HG02943 (cell line): ENCODE measurements at regions not wholly inside any gene's neighbourhood (a gene's known extent, or its start where the extent isn't known, plus 50 kb on each side); places are given as distances from the start of the nearest gene placed in this dataset.
"Not testable (repeated sequence)": the region's sequence is repeated elsewhere in the genome, so short reads cannot be mapped to it uniquely, and the experiment has no call there.

Experiments used
- ATAC-seq: cut with Tn5 transposase; IDR thresholded peaks from one replicate; pipeline ENCODE4 v1.9.1; 2021; ENCODE audit warnings: mild to moderate bottlenecking, low read depth, moderate library complexity; ENCODE audit not compliant: unreplicated experiment

DNA sequence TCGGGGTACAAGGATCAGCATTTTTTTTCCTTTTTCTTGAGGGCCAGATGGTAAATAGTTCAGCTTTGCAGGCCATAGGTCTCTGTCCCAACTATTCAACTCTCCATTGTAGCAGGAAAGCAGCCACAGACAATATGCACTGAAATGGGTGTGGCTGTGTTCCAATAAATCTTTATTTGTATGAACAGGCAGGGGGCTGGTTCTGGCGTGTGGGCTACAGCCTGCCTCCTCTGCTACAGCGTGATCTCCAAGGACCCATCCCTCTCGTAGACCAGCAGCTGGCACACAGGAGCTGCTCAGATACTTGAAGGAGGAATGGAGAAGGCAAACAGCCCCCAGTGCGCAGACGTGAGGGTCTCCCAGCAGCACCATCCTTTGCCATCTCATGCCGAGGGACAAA, 91.8 kb upstream of the FRG2C start:
- not testable (repeated sequence) for ATAC-seq

DNA sequence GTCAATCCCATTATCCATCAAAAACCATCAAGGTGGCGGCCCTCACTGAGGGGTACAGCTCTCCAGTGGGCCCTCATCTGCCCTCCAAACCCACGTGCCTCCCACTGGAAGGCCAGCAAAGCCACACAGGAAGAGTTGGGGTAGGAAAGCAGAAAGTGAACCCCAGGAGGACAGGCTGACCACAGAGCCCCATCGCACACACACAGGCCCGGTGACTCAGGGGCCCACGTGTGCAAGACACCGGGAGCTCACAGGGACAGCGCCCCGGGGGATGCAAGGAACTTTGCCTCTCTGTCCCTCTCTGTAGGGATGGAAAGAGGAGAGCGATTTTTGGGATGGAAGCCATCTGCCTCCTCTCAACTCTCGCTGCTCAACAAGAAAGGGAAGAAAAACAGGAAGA, 85.0 kb upstream of the FRG2C start:
- ATAC-seq = not testable (repeated sequence)

DNA sequence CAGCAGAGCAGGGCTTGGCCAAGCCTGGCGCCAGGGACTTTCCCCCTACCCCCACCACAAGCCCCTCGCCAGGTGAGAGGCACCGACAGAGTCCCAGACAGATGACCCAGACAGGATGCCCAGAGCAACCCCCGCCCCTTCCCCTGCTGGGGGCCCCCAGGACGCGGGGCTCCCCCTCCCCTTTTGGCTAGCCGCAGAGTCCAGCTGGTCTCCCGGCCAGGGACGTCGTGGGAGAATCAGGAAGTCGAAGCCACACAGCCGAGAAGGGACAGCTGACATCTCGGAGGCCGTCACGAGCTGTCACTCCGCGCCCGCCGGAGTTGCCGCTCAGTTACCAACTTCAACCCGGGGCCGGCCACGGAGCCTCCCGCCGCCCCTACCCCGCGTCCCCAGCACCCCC, 84.6 kb upstream of the FRG2C start:
- ATAC-seq = not testable (repeated sequence)

DNA sequence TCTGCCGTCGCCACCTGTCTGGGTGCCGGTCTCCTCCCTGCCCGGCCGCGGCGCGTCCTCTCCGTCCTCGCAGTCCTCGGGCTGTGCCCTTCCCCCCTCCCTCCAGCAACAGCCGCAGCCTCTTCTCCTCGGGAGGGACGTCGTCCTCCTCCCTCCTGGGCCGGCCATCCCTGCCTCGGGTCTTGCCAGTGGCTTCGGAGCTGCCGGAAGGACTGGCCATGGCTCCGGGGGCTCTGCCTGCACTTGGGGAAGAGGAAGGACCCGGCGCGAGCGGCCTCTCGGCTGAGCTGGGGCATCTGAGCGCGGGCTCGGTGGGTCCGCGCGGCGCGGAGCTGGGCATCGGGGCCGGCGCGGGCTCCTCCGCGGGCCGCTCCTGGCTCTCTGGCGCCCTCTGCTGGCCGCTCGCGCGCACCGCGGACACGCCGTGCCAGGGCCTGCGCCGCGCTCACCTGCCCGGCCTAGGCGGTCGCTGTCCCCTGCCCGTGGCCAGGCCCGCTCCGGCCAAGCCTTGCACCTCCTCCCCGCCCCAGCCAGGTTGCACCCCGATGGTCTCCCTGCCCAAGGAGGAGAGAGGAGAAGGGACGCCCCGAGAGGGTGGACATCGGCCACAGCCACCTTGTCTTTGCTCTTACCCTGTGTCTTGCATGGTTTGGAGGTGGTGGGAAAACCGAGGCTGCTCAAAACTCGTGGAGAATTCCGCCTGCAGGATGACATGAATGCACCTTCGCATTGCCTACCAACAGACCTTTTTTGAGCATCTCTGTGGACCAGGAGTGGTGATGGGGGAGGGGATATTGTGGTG, 83.9 kb upstream of the FRG2C start:
- not testable (repeated sequence) for ATAC-seq

DNA sequence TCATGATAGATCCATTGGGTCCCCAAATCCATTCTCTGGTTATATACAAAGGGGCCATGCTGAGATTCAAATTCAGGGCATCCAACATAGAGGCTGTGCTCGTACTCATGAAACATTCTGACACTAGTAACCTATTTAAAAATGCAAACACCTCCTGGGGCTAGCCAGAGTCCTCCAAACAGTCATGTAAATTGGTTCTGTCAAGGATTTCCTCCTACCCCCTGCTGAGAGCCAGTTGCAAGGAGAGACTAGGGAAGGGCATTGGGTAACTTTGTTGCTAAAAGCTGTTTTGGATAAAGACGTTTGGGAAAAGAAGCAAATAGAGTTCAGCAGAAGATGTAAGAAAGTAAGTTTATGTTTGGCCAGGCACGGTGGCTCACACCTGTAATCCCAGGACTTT, 81.6 kb upstream of the FRG2C start:
- not testable (repeated sequence) for ATAC-seq

DNA sequence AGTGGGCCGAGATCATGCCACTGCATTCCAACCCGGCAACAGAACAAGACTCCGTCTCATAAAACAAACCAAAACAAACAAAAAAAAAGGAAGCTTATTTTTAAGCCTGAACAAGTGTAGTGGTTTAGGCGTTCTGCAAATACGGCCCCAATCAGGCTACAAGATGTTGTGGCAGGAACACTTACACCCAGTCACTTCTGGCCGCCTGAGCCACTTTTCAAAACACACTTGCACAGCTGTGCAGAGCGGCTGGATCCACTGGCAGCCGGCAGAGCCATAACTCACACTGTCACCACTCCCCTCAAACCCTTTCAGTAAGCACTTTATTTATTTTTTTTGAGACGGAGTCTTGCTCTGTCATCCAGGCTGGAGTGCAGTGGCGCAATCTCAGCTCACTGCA, 81.0 kb upstream of the FRG2C start:
- not testable (repeated sequence) for ATAC-seq

DNA sequence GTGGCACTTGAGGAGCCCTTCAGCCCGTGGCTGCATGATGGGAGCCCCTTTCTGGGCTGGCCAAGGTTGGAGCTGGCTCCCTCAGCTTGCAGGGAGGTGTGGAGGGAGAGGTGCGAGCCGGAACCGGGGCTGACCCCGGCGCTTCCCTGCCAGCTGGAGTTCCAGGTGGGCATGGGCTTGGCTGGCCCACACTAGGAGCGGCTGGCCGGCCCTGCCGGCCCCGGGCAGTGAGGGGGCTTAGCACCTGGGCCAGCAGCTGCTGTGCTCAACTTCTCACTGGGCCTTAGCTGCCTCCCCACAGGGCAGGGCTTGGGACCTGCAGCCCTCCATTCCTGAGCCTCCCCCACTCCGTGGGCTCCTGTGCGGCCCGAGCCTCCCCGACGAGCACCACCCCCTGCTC, 76.4 kb upstream of the FRG2C start:
- not testable (repeated sequence) for ATAC-seq

DNA sequence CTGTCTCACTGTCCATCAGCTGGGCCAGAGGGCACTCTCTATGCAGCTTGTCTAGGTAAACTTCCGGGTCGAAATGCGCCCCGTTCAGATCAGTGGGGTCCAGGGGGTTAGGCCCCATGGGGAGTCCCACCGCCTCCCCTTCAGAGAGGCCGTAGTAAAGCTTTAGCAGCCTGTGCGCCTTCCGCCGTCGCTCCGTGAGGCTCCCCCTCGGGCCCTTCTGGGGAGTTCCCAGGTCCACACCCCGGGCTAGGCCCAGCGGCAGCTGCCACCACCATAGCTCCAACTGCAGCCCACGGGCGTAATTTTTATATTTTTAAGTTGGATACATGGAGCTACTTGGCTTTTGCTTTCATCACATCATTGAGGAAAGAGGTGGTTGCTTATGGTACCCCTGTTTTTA, 73.7 kb upstream of the FRG2C start:
- ATAC-seq = not testable (repeated sequence)

DNA sequence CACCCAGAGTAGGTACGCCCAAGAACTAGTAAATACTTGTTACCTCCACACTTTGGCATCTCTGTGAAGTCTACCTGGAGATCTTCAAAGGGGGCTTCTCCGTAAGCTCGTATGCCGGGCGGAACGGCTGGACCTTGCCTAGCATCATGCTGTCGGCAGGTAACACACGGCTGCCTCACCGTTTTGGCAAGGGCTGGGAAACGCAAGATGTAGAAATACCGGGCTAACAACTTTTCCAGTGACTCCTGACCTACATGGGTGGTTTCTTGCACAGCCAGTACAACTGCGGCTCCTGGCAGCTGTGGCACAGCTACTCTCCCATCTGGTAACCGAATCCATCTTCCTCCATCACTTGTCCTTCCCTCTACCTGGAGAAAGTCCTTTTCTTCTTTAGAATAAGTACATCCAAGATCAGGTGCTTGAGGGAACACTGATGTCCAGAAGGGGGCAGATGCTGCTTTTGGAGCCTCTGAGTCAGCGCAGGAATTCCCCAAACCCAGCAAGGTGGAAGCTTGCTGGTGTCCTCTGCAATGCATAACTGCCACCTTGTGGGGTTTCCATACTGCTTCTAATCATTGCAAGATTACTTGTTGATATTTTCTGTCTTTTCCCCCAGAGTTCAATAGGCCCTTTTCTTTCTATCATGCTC, 59.7 kb upstream of the FRG2C start:
- not testable (repeated sequence) for ATAC-seq

DNA sequence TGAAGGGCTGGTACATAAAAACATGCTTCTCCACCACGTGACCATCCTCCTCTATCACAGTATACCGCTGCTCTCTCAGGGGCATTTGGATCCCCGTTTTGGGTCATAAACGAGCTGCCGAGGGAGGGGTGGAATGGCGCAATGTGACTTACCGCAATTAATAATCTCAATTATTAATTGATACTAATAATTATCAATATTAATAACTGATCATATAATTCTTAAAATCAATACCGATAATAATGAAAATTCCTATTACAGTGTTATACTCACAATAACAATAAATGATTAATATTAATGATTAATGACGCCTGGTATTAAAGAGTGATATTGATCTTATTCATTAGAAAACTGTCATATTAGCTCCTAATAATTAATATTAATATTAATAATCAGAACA, 56.1 kb upstream of the FRG2C start:
- not testable (repeated sequence) for ATAC-seq

DNA sequence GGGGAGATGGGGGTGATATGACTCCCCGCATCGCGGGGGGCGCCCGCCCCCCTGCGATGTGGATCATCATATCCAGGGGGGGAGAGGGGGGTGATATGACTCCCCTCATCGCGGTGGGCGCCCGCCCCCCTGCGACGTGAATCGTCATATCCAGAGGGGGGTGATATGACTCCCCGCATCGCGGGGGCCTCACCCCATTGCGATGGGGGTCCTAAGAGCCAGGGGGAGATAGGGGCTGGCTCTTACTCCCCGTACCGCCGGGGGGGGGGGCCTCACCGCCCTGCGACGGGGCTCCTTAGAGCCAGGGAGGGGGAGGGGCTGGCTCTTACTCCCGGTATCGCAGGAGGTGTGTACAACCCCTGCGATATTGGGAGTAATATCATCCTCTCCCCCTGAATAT, 54.5 kb upstream of the FRG2C start:
- ATAC-seq = not testable (repeated sequence)

DNA sequence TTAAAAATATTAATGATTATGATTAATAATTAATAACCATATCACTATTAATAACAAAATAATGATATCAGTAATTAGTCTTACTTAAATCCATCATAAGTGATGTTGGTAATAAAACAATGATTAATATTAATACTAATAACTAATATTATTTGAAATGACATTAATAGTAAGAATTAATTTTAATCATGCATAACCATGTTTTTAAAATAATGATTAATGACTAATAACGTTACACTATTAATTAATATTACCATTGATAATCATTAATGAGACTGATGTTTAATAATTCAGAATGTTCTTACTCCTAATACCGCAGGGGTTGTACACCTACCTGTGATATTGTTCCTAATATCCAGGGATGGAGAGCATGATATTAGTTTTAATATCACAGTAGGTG, 53.4 kb upstream of the FRG2C start:
- no peak for ATAC-seq

DNA sequence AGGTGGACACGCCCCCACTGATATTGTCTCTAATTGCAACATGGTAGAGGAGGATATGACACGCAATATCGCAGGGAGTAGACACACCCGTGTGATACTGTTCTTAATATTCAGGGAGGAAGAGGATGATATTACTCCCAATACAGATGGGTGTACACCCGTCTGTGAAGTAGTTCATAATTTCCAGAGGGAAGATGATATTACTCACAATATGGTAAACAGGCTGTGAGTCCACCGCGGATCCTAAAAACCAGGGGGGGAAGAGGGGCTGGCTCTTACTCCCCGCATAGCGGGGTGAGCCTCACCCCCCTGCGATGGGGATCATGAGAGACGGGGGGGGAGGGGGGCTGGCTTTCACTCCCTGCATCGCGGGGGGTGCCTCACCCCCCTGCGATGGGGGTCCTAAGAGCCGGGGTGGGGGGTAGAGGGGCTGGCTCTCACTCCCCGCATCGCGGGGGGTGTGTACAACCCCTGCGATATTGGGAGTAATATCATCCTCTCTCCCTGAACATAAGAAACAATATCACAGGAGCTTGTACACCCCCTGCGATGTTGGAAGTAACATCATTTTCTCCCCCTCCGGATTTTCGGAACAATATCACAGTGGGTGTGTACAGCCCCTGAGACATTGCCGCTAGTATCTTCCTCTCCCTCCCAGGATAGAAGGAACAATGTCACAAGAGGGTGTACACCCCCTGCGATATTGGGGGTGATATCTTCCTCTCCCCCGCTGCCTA, 52.2 kb upstream of the FRG2C start:
- not testable (repeated sequence) for ATAC-seq
